Fibroblast of lung (primary cell): ENCODE measurements at regions not wholly inside any gene's neighbourhood (a gene's known extent, or its start where the extent isn't known, plus 50 kb on each side); places are given as distances from the start of the nearest gene placed in this dataset.

Experiments
- EZH2 ChIP-seq: IDR thresholded peaks from 2 replicates; pipeline ENCODE4 v1.5.1; 2012; ENCODE audit warnings: low read length, control low read depth, mild to moderate bottlenecking; ENCODE audit errors: missing control alignments
- TF ChIP-seq, protein P1 (sequence below), 2 donors: IDR thresholded peaks in 1 of 2; conservative IDR thresholded peaks in 1 of 2; 1 replicate in 1 of 2; 2 replicates in 1 of 2; pipeline ENCODE4 v1.5.1; 2011 to 2012; ENCODE audit warnings: low read length in 2 of 2, control low read depth in 1 of 2, inconsistent platforms in 1 of 2, low read depth in 1 of 2, mild to moderate bottlenecking in 1 of 2

GRCh38 chr16:24634919-24635318 lies 94.5 kb upstream of the TNRC6A start:
- TF ChIP-seq, protein P1, sequence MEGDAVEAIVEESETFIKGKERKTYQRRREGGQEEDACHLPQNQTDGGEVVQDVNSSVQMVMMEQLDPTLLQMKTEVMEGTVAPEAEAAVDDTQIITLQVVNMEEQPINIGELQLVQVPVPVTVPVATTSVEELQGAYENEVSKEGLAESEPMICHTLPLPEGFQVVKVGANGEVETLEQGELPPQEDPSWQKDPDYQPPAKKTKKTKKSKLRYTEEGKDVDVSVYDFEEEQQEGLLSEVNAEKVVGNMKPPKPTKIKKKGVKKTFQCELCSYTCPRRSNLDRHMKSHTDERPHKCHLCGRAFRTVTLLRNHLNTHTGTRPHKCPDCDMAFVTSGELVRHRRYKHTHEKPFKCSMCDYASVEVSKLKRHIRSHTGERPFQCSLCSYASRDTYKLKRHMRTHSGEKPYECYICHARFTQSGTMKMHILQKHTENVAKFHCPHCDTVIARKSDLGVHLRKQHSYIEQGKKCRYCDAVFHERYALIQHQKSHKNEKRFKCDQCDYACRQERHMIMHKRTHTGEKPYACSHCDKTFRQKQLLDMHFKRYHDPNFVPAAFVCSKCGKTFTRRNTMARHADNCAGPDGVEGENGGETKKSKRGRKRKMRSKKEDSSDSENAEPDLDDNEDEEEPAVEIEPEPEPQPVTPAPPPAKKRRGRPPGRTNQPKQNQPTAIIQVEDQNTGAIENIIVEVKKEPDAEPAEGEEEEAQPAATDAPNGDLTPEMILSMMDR (conservative IDR thresholded peaks at IDR 0.05 in 1 of 2, IDR thresholded peaks at IDR 0.05 in 1 of 2; ENCODE audit: low read depth in 1 of 2, low read length in 2 of 2), result no peak
- TF ChIP-seq EZH2, result no peak
